ENCODE measurements at regions not wholly inside any gene's neighbourhood (a gene's known extent, or its start where the extent isn't known, plus 50 kb on each side); places are given as distances from the start of the nearest gene placed in this dataset.

DNA sequence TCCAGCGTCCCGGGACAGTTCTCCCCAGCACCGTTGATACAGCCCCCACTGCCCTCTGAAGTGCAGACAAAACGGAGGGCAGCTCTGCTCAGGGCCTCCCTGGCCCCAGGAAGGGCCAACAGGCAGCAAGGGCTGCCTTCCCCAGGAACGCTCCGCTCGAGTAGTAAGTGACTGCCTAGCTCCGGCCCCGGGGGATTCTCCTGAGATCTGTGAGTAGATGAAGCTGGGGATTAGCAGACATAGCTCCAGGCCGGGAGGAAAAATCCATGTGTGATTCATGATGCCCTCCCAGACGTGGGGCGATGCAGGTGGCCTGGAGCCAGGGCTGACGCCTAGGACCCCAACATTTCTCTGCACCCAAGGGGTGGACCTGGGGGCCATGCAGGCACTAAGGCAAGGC is 85.3 kb downstream of the ENGASE start:
- no peak for FAIRE-seq

DNA sequence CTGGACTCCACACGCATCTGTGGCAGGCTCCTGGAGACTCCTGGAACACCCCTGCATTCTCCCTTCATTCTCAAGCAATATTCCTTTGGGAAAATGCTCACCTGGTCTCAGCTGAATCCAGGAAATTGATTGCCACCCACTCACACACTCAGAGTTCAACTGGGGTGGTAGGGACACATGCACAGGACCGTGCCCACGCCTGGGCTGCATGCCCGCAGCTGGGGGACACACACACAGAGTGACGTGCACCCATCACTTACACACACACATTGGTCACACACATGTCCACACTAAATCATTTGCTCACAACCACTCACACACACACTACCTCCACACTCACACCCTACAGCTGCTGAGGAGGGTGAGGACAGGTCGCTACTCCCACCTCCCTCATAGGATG is 84.8 kb downstream of the ENGASE start:
- Histone ChIP-seq H3K9ac (ENCODE audit: control insufficient read depth, extremely low read depth, insufficient read depth, low read length) (no peak overlapping the region), H2AFZ (ENCODE audit: control insufficient read depth, low read length) (no peak overlapping the region), H3K4me3 (ENCODE audit: control insufficient read depth in 2 of 3, extremely low read depth in 1 of 3, insufficient read depth in 2 of 3, low read depth in 1 of 3, low read length in 3 of 3) (no peak overlapping the region), H3K27ac (ENCODE audit: control insufficient read depth, insufficient read depth, low read length) (no peak overlapping the region), H3K9me1 (ENCODE audit: control insufficient read depth, extremely low read depth, insufficient read depth, low read length) (no peaks in the 10 kb centered on the region), H3K4me2 (ENCODE audit: control insufficient read depth, extremely low read depth, insufficient read depth, low read depth, low read length) (no peak overlapping the region), H3K79me2 (ENCODE audit: control insufficient read depth, insufficient read depth, low read length) (no peaks in the 10 kb centered on the region), H3K36me3 (ENCODE audit: control insufficient read depth in 2 of 2, extremely low read depth in 1 of 2, insufficient read depth in 2 of 2, low read length in 2 of 2) (no peaks in the 10 kb centered on the region), H3K27me3 (ENCODE audit: control insufficient read depth, extremely low read depth, insufficient read depth, low read length) (peaks cover 32% of the 10 kb centered on the region), H3K9me3 (ENCODE audit: control insufficient read depth, low read depth, low read length) (no peaks in the 10 kb centered on the region), H4K20me1 (ENCODE audit: control insufficient read depth, extremely low read depth, insufficient read depth, low read length) (no peaks in the 10 kb centered on the region), H3K4me1 (ENCODE audit: control insufficient read depth, extremely low read depth, insufficient read depth, low read length) (peaks cover 5% of the 10 kb centered on the region)
- DNase-seq (ENCODE audit: low read depth, low spot score) (no peak), FAIRE-seq (no peak)
- dilution Hi-C loops (cut with MboI; ENCODE audit: extremely low pct_ligation_motif_present, low sequenced_read_pairs) = no loop called here
- TF ChIP-seq CTCF (optimal IDR thresholded peaks at IDR 0.05 in 1 of 3, IDR thresholded peaks at IDR 0.05 in 1 of 3, conservative IDR thresholded peaks at IDR 0.05 in 1 of 3; ENCODE audit: extremely low read depth in 1 of 3, insufficient read depth in 2 of 3, low read length in 3 of 3) (no peak), EZH2 (IDR thresholded peaks at IDR 0.05; ENCODE audit: low read length) (no peak)

More for the DNA sequence above, 85.3 kb downstream of the ENGASE start:
- DNase-seq (ENCODE audit: low read depth, low spot score) = no peak
- Histone ChIP-seq H3K27ac (ENCODE audit: control insufficient read depth, insufficient read depth, low read length) (no peak overlapping the region), H3K27me3 (ENCODE audit: control insufficient read depth, extremely low read depth, insufficient read depth, low read length) (peaks cover 35% of the 10 kb centered on the region), H3K9me1 (ENCODE audit: control insufficient read depth, extremely low read depth, insufficient read depth, low read length) (no peaks in the 10 kb centered on the region), H3K4me3 (ENCODE audit: control insufficient read depth in 2 of 3, extremely low read depth in 1 of 3, insufficient read depth in 2 of 3, low read depth in 1 of 3, low read length in 3 of 3) (no peak overlapping the region), H3K36me3 (ENCODE audit: control insufficient read depth in 2 of 2, extremely low read depth in 1 of 2, insufficient read depth in 2 of 2, low read length in 2 of 2) (no peaks in the 10 kb centered on the region), H3K9ac (ENCODE audit: control insufficient read depth, extremely low read depth, insufficient read depth, low read length) (no peak overlapping the region), H2AFZ (ENCODE audit: control insufficient read depth, low read length) (no peak overlapping the region), H3K9me3 (ENCODE audit: control insufficient read depth, low read depth, low read length) (no peaks in the 10 kb centered on the region), H3K79me2 (ENCODE audit: control insufficient read depth, insufficient read depth, low read length) (no peaks in the 10 kb centered on the region), H3K4me1 (ENCODE audit: control insufficient read depth, extremely low read depth, insufficient read depth, low read length) (peaks cover 5% of the 10 kb centered on the region), H3K4me2 (ENCODE audit: control insufficient read depth, extremely low read depth, insufficient read depth, low read depth, low read length) (no peak overlapping the region), H4K20me1 (ENCODE audit: control insufficient read depth, extremely low read depth, insufficient read depth, low read length) (no peaks in the 10 kb centered on the region)
- TF ChIP-seq EZH2 (IDR thresholded peaks at IDR 0.05; ENCODE audit: low read length) (no peak), CTCF (optimal IDR thresholded peaks at IDR 0.05 in 1 of 3, IDR thresholded peaks at IDR 0.05 in 1 of 3, conservative IDR thresholded peaks at IDR 0.05 in 1 of 3; ENCODE audit: extremely low read depth in 1 of 3, insufficient read depth in 2 of 3, low read length in 3 of 3) (no peak)
- dilution Hi-C loops (cut with MboI; ENCODE audit: extremely low pct_ligation_motif_present, low sequenced_read_pairs) = no loop called here

Measured in keratinocyte (primary cell).